Suprapubic skin (tissue), 4 donors: ENCODE measurements at regions not wholly inside any gene's neighbourhood (a gene's known extent, or its start where the extent isn't known, plus 50 kb on each side); places are given as distances from the start of the nearest gene placed in this dataset.

ENCODE experiments used
- EP300 ChIP-seq: sonication (generic); formaldehyde crosslinking; IDR thresholded peaks from one replicate; pipeline ENCODE4 v1.6.1; 2017; ENCODE audit warnings: antibody characterized with exemption
- POLR2AphosphoS5 ChIP-seq, 3 donors: sonication (generic); formaldehyde crosslinking; IDR thresholded peaks; one replicate each; pipeline ENCODE4 v1.6.1; 2017; ENCODE audit warnings: antibody characterized with exemption in 3 of 3
- TF ChIP-seq, protein P1 (sequence below), 2 donors: fragments of 200-600 bp in 1 of 2; fragments of 450-650 bp in 1 of 2; sonication (generic) in 1 of 2; IDR thresholded peaks; one replicate each; pipeline ENCODE4 v1.5.1; 2016 to 2019; ENCODE audit warnings: antibody characterized with exemption in 2 of 2, mild to moderate bottlenecking in 1 of 2, moderate library complexity in 1 of 2

- TF ChIP-seq, protein P1, sequence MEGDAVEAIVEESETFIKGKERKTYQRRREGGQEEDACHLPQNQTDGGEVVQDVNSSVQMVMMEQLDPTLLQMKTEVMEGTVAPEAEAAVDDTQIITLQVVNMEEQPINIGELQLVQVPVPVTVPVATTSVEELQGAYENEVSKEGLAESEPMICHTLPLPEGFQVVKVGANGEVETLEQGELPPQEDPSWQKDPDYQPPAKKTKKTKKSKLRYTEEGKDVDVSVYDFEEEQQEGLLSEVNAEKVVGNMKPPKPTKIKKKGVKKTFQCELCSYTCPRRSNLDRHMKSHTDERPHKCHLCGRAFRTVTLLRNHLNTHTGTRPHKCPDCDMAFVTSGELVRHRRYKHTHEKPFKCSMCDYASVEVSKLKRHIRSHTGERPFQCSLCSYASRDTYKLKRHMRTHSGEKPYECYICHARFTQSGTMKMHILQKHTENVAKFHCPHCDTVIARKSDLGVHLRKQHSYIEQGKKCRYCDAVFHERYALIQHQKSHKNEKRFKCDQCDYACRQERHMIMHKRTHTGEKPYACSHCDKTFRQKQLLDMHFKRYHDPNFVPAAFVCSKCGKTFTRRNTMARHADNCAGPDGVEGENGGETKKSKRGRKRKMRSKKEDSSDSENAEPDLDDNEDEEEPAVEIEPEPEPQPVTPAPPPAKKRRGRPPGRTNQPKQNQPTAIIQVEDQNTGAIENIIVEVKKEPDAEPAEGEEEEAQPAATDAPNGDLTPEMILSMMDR (IDR thresholded peaks at IDR 0.05): no peak
- TF ChIP-seq POLR2AphosphoS5 (IDR thresholded peaks at IDR 0.05) (no peak), EP300 (no peak)
Observed at GRCh38 chr15:62582580-62582979, 417.5 kb upstream of the C2CD4B start.
